ENCODE measurements at regions not wholly inside any gene's neighbourhood (a gene's known extent, or its start where the extent isn't known, plus 50 kb on each side); places are given as distances from the start of the nearest gene placed in this dataset.

- Mint-ChIP-seq H3K36me3 (ENCODE audit: unreplicated experiment) (peaks cover 14% of the 10 kb centered on the region), H3K9me3 (ENCODE audit: unreplicated experiment) (peaks cover 38% of the 10 kb centered on the region), H3K4me1 (ENCODE audit: unreplicated experiment) (no peaks in the 10 kb centered on the region), H3K27ac (ENCODE audit: unreplicated experiment) (no peak overlapping the region), H3K27me3 (ENCODE audit: unreplicated experiment) (no peaks in the 10 kb centered on the region), H3K4me3 (ENCODE audit: unreplicated experiment) (no peak overlapping the region)
- no peak for DNase-seq (ENCODE audit: extremely low spot score, unreplicated experiment)
- TF ChIP-seq, protein P1, sequence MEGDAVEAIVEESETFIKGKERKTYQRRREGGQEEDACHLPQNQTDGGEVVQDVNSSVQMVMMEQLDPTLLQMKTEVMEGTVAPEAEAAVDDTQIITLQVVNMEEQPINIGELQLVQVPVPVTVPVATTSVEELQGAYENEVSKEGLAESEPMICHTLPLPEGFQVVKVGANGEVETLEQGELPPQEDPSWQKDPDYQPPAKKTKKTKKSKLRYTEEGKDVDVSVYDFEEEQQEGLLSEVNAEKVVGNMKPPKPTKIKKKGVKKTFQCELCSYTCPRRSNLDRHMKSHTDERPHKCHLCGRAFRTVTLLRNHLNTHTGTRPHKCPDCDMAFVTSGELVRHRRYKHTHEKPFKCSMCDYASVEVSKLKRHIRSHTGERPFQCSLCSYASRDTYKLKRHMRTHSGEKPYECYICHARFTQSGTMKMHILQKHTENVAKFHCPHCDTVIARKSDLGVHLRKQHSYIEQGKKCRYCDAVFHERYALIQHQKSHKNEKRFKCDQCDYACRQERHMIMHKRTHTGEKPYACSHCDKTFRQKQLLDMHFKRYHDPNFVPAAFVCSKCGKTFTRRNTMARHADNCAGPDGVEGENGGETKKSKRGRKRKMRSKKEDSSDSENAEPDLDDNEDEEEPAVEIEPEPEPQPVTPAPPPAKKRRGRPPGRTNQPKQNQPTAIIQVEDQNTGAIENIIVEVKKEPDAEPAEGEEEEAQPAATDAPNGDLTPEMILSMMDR (IDR thresholded peaks at IDR 0.05) = no peak
Measured at GRCh38 chr2:188835006-188835405, 139.2 kb upstream of the COL3A1 start.

GRCh38 chr2:188835821-188836220 lies 138.4 kb upstream of the COL3A1 start:
- TF ChIP-seq, protein P1 (IDR thresholded peaks at IDR 0.05) = no peak
- Mint-ChIP-seq H3K27me3 (ENCODE audit: unreplicated experiment) (no peaks in the 10 kb centered on the region), H3K4me3 (ENCODE audit: unreplicated experiment) (no peak overlapping the region), H3K36me3 (ENCODE audit: unreplicated experiment) (peaks cover 14% of the 10 kb centered on the region), H3K27ac (ENCODE audit: unreplicated experiment) (no peak overlapping the region), H3K4me1 (ENCODE audit: unreplicated experiment) (no peaks in the 10 kb centered on the region), H3K9me3 (ENCODE audit: unreplicated experiment) (peaks cover 33% of the 10 kb centered on the region)
- no peak for DNase-seq (ENCODE audit: extremely low spot score, unreplicated experiment)

- Mint-ChIP-seq H3K4me3 (ENCODE audit: unreplicated experiment) (no peak overlapping the region), H3K9me3 (ENCODE audit: unreplicated experiment) (peaks cover 15% of the 10 kb centered on the region), H3K27me3 (ENCODE audit: unreplicated experiment) (no peaks in the 10 kb centered on the region), H3K36me3 (ENCODE audit: unreplicated experiment) (no peaks in the 10 kb centered on the region), H3K27ac (ENCODE audit: unreplicated experiment) (no peak overlapping the region), H3K4me1 (ENCODE audit: unreplicated experiment) (peaks cover 17% of the 10 kb centered on the region)
- TF ChIP-seq, protein P1 (IDR thresholded peaks at IDR 0.05) = no peak
- no peak for DNase-seq (ENCODE audit: extremely low spot score, unreplicated experiment)
Measured at GRCh38 chr2:188845692-188846091, 128.5 kb upstream of the COL3A1 start.

GRCh38 chr2:188848887-188849435 lies 125.2 kb upstream of the COL3A1 start:
- DNase-seq (ENCODE audit: extremely low spot score, unreplicated experiment) = no peak
- no peaks in the 10 kb centered on the region for H3K36me3 Mint-ChIP-seq (ENCODE audit: unreplicated experiment)
- H3K27ac Mint-ChIP-seq (ENCODE audit: unreplicated experiment) = peak overlapping the region; percentile 69
- H3K4me3 Mint-ChIP-seq (ENCODE audit: unreplicated experiment) = no peak overlapping the region
- peaks cover 15% of the 10 kb centered on the region for H3K9me3 Mint-ChIP-seq (ENCODE audit: unreplicated experiment)
- H3K4me1 Mint-ChIP-seq (ENCODE audit: unreplicated experiment) = peaks cover 25% of the 10 kb centered on the region
- TF ChIP-seq, protein P1 (IDR thresholded peaks at IDR 0.05) = no peak
- no peaks in the 10 kb centered on the region for H3K27me3 Mint-ChIP-seq (ENCODE audit: unreplicated experiment)

GRCh38 chr2:188850786-188851185 lies 123.4 kb upstream of the COL3A1 start:
- Mint-ChIP-seq H3K27me3 (ENCODE audit: unreplicated experiment) (no peaks in the 10 kb centered on the region), H3K36me3 (ENCODE audit: unreplicated experiment) (no peaks in the 10 kb centered on the region), H3K4me1 (ENCODE audit: unreplicated experiment) (peaks cover 29% of the 10 kb centered on the region), H3K9me3 (ENCODE audit: unreplicated experiment) (peaks cover 5% of the 10 kb centered on the region), H3K27ac (ENCODE audit: unreplicated experiment) (no peak overlapping the region), H3K4me3 (ENCODE audit: unreplicated experiment) (no peak overlapping the region)
- TF ChIP-seq, protein P1 (IDR thresholded peaks at IDR 0.05) = no peak
- DNase-seq (ENCODE audit: extremely low spot score, unreplicated experiment) = no peak

Measured in osteocyte (in vitro differentiated cells).